Endothelial cell of umbilical vein (primary cell): ENCODE measurements at regions not wholly inside any gene's neighbourhood (a gene's known extent, or its start where the extent isn't known, plus 50 kb on each side); places are given as distances from the start of the nearest gene placed in this dataset.

ENCODE experiments used
- BruUV-seq: library from RNA; stranded (reverse); fragments of 400-500 nt; replicated peaks from 2 replicates; lab custom pipeline; 2021; lab: Mats Ljungman, UMichigan
- CTCF ChIA-PET: fragments of 300-600, 350-600 bp; sonication (Branson Sonifier 250); formaldehyde crosslinking; loops from one replicate; lab custom pipeline; 2021; ENCODE audit warnings: antibody characterized with exemption, inconsistent platforms; lab: Charles Lee
- POLR2A ChIA-PET: fragments of 300-600, 350-600 bp; sonication (Branson Sonifier 250); formaldehyde crosslinking; loops from one replicate; lab custom pipeline; 2021; ENCODE audit warnings: antibody characterized with exemption, inconsistent platforms; lab: Charles Lee
- DNase-seq: peaks from one replicate; pipeline ENCODE4 v3.0.0-alpha.2; 2011; ENCODE audit warnings: low read depth, low spot score
- FAIRE-seq: peaks from 2 replicates; lab custom pipeline; 2011; peaks lifted over from hg19 to GRCh38; lab: Jason Lieb, UNC
- H2AFZ ChIP-seq: 2 replicates; pipeline ENCODE4 v1.6.0; 2012; ENCODE audit warnings: low read depth, low read length, control low read depth, inconsistent platforms
- H3K27ac ChIP-seq: 2 replicates; pipeline ENCODE4 v1.5.1; 2011; ENCODE audit warnings: low read depth, mild to moderate bottlenecking, control low read depth, low read length, moderate library complexity; ENCODE audit not compliant: insufficient read depth
- H3K27me3 ChIP-seq, 2 experiments: 2 replicates each; pipeline versions ENCODE4 v1.6.0 to v1.6.1; 2011; ENCODE audit warnings: low read length in 2 of 2, mixed read lengths in 1 of 2; ENCODE audit not compliant: control insufficient read depth in 2 of 2, insufficient read depth in 2 of 2
- H3K36me3 ChIP-seq, 2 experiments: 2 replicates in 1 of 2; 3 replicates in 1 of 2; pipeline ENCODE4 v1.5.1; 2011; ENCODE audit warnings: low read length in 2 of 2, mild to moderate bottlenecking in 1 of 2, moderate library complexity in 1 of 2; ENCODE audit not compliant: control insufficient read depth in 2 of 2, insufficient read depth in 2 of 2; ENCODE audit errors: extremely low read depth in 1 of 2
- H3K4me1 ChIP-seq: 3 replicates; pipeline ENCODE4 v1.5.1; 2011; ENCODE audit warnings: mild to moderate bottlenecking, low read length; ENCODE audit not compliant: control insufficient read depth, insufficient read depth; ENCODE audit errors: extremely low read depth
- H3K4me2 ChIP-seq: 2 replicates; pipeline ENCODE4 v1.6.1; 2011; ENCODE audit warnings: low read length, control low read depth, mixed read lengths; ENCODE audit not compliant: insufficient read depth
- H3K4me3 ChIP-seq, 3 experiments: fragments of 200-600 bp in 1 of 3; sonication (generic), shearing (Covaris generic) in 1 of 3; replicated peaks in 1 of 3; 2 replicates each; pipeline ENCODE4 v1.5.1; 2011 to 2016; ENCODE audit warnings: control low read depth in 3 of 3, low read length in 3 of 3, mild to moderate bottlenecking in 2 of 3, inconsistent platforms in 1 of 3, low read depth in 1 of 3, moderate library complexity in 1 of 3; ENCODE audit not compliant: insufficient read depth in 1 of 3
- H3K79me2 ChIP-seq: 2 replicates; pipeline ENCODE4 v1.6.0; 2012; ENCODE audit warnings: low read length, inconsistent platforms; ENCODE audit not compliant: control insufficient read depth, insufficient read depth
- H3K9ac ChIP-seq: replicated peaks from 2 replicates; pipeline ENCODE3; 2011; ENCODE audit warnings: low read length, control low read depth; ENCODE audit not compliant: insufficient read depth; ENCODE audit errors: extremely low read depth
- H3K9me1 ChIP-seq: replicated peaks from 3 replicates; pipeline ENCODE4 v1.6.0; 2011; ENCODE audit warnings: mild to moderate bottlenecking, low read length; ENCODE audit not compliant: control insufficient read depth, insufficient read depth; ENCODE audit errors: extremely low read depth
- H3K9me3 ChIP-seq: replicated peaks from 2 replicates; pipeline ENCODE4 v1.5.1; 2012; ENCODE audit warnings: low read length, inconsistent platforms; ENCODE audit not compliant: control insufficient read depth, insufficient read depth
- H4K20me1 ChIP-seq: replicated peaks from 2 replicates; pipeline ENCODE3; 2011; ENCODE audit warnings: mild to moderate bottlenecking, low read length; ENCODE audit not compliant: control insufficient read depth, insufficient read depth; ENCODE audit errors: extremely low read depth
- CTCF ChIP-seq, 2 donors: IDR thresholded peaks; 1 replicate in 1 of 2; 2 replicates in 1 of 2; pipeline ENCODE4 v1.5.1; 2011; ENCODE audit warnings: low read length in 2 of 2, mild to moderate bottlenecking in 2 of 2, moderate library complexity in 2 of 2, control low read depth in 1 of 2, inconsistent platforms in 1 of 2, low read depth in 1 of 2; ENCODE audit not compliant: insufficient read depth in 1 of 2; ENCODE audit errors: extremely low read depth in 1 of 2
- FOS ChIP-seq: IDR thresholded peaks from 2 replicates; pipeline ENCODE4 v1.6.1; 2011; ENCODE audit warnings: mild to moderate bottlenecking, low read length, moderate library complexity, borderline replicate concordance; ENCODE audit not compliant: insufficient read depth
- JUN ChIP-seq: IDR thresholded peaks from 2 replicates; pipeline ENCODE4 v1.6.1; 2011; ENCODE audit warnings: borderline replicate concordance, low read depth; ENCODE audit not compliant: insufficient read length, insufficient read depth
- MYC ChIP-seq: IDR thresholded peaks from one replicate; pipeline ENCODE4 v1.6.1; 2011; ENCODE audit warnings: mild to moderate bottlenecking, low read depth, low read length
- POLR2A ChIP-seq: IDR thresholded peaks from 2 replicates; pipeline ENCODE4 v1.6.1; 2012; ENCODE audit warnings: low read depth, mild to moderate bottlenecking, control low read depth, low read length
- POLR2AphosphoS5 ChIP-seq: IDR thresholded peaks from 2 replicates; pipeline ENCODE4 v1.6.1; 2012; ENCODE audit warnings: low read depth, mild to moderate bottlenecking, control low read depth, low read length, moderate library complexity; ENCODE audit not compliant: insufficient read depth
- dilution Hi-C: fragments of 300-500 bp; cut with MboI; formaldehyde crosslinking; loops from one replicate; pipeline ENCODE4 v1.15.0; 2019; ENCODE audit warnings: low sequenced_read_pairs; ENCODE audit not compliant: extremely low pct_ligation_motif_present
- intact Hi-C: fragments of 100-400 bp; cut with micrococcal nuclease; formaldehyde crosslinking; loops from one replicate; pipeline ENCODE4 v1.10.0; 2022
- TF ChIP-seq, protein P1 (sequence below): IDR thresholded peaks from 2 replicates; pipeline ENCODE4 v1.6.1; 2011; ENCODE audit not compliant: insufficient read depth, insufficient read length

DNA sequence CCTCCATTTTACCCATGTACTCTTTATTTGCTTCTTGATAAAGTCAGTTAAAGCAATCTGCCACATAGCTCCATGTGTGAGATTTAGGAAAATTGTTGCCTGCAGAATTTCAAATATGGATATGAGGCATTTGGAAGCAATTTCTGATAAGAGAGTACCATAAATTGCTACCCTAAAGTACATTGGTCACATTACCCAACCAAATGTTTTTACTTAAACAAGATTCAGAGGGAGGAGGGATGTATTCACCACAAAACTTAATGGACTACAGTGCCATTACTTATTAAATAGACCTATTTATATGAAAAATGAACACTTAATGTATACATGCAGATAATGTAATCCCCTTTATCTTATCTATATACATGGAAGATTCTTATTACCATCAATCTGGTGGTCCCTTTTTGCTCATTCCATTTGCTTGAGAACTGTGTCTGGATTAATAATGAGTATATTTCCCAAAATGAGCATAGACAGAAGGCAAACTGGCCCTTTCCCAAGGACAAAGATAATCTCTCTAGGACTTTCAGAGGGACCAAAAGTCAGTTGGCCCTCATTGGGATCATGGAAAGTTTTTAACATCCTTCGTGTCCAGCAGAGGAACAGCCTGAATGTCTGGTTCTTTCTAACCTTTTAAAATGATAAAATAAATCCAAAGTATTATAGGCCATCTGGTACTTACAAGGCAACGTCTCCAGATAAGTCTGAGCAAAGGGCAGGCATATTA, 526.4 kb downstream of the CBLN4 start:
- TF ChIP-seq POLR2A (no peak), POLR2AphosphoS5 (no peak), JUN (no peak), CTCF (IDR thresholded peaks at IDR 0.05; ENCODE audit: extremely low read depth in 1 of 2, insufficient read depth in 1 of 2, low read depth in 1 of 2, low read length in 2 of 2) (no peak), FOS (no peak), MYC (no peak)
- TF ChIP-seq, protein P1, sequence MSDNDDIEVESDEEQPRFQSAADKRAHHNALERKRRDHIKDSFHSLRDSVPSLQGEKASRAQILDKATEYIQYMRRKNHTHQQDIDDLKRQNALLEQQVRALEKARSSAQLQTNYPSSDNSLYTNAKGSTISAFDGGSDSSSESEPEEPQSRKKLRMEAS = no peak
- intact Hi-C loops = no loop called here
- Histone ChIP-seq H3K9ac (no peak overlapping the region), H2AFZ (no peak overlapping the region), H3K9me1 (no peaks in the 10 kb centered on the region), H3K36me3 (no peaks in the 10 kb centered on the region), H3K9me3 (peaks cover 3% of the 10 kb centered on the region), H3K27me3 (no peaks in the 10 kb centered on the region), H3K27ac (no peak overlapping the region), H3K4me2 (no peak overlapping the region), H3K79me2 (no peaks in the 10 kb centered on the region), H3K4me1 (no peaks in the 10 kb centered on the region), H4K20me1 (no peaks in the 10 kb centered on the region), H3K4me3 (no peak overlapping the region)
- FAIRE-seq (no peak), DNase-seq (no peak)
- dilution Hi-C loops = no loop called here
- BruUV-seq = no TSS peak
- ChIA-PET POLR2A (no interaction called here), CTCF (no interaction called here)
